Peyer's patch (tissue), 4 donors: ENCODE measurements at regions not wholly inside any gene's neighbourhood (a gene's known extent, or its start where the extent isn't known, plus 50 kb on each side); places are given as distances from the start of the nearest gene placed in this dataset.

Source experiments
- CTCF ChIP-seq, 6 experiments: fragments of 450-650 bp in 4 of 6; fragments of 200-600 bp in 2 of 6; sonication (generic) in 1 of 6; IDR thresholded peaks; one replicate each; pipeline ENCODE4 v1.5.1; 2017 to 2019; ENCODE audit warnings: antibody characterized with exemption in 6 of 6, mild to moderate bottlenecking in 3 of 6, moderate library complexity in 1 of 6
- POLR2A ChIP-seq, 2 donors: fragments of 450-650 bp; IDR thresholded peaks; one replicate each; pipeline ENCODE4 v1.5.1; 2017; ENCODE audit warnings: antibody characterized with exemption in 2 of 2, mild to moderate bottlenecking in 2 of 2, moderate library complexity in 2 of 2

GRCh38 chr4:32986236-32986635, 2266.1 kb downstream of the PCDH7 start:
- no peak for TF ChIP-seq CTCF (IDR thresholded peaks at IDR 0.05)
- no peak for TF ChIP-seq POLR2A (IDR thresholded peaks at IDR 0.05)
